SK-MEL-5 (cell line): ENCODE measurements at regions not wholly inside any gene's neighbourhood (a gene's known extent, or its start where the extent isn't known, plus 50 kb on each side); places are given as distances from the start of the nearest gene placed in this dataset.
A peak's percentile ranks its signal among the peaks of the same experiment; 100 is the strongest.

ENCODE experiments used
- DNase-seq: peaks from one replicate; pipeline ENCODE4 v3.0.0-alpha.2; 2016; ENCODE audit warnings: low read depth, low spot score
- in situ Hi-C: cut with HindIII; loops from 2 replicates; pipeline ENCODE4 v1.10.0; 2016; ENCODE audit warnings: low sequenced_read_pairs, high pct_unique_total_duplicates, low pct_unique_long_range_greater_than_20kb

DNA sequence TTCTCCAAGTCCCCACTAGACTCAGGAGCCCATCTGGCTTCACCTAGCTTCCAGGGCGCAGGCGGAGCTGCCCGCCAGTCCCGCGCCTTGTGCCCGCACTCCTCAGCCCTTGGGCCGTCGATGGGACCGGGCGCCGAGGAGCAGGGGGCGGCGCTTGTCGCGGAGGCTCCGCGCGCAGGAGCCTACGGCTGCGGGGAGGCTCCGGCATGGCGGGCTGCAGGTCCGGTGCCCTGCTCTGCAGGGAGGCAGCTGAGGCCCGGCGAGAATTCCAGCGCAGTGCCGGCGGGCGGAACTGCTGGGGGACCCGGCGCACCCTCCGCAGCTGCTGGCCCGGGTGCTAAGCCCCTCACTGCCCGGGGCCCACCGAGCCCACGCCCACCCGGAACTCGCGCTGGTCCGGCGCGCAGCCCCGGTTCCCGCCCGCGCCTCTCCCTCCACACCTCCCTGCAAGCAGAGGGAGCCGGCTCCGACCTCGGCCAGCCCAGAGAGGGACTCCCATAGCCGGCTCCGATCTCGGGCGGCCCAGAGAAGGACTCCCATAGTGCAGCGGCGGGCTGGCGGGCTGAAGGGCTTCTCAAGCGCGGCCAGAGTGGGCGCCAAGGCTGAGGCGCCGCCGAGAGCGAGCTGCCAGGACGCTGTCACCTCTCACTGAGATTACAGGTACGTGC is 78.1 kb upstream of the PJA2 start:
- in situ Hi-C loops = no loop called here
- no peak for DNase-seq

DNA sequence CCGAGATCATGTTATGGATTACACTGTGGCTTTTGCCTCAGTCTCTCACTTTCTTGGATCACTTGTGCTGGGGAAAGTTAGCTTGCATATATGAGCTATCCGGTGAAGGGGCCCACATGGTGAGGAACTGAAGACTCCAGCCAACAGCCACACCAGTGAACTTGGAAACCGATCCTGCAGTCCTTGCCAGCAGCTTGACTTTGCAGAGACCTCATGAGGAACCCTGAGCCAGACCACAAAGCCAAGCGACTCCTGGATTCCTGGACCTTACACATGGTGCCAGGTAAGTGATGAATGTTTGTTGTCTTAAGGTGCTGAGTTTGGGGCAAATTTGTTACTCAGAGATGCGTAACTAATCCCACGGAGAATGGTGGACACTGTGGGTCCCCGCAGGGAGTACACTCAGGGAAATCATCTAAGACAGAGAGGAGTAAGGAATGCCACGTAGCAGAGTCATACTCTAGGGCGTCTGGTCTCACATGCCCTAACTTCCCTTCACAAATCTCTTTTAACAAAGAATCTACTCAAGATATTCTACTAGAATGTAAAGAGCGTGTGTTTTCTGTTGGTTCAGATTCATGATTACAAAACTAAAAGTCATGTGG is 76.5 kb upstream of the PJA2 start:
- DNase-seq = peak; percentile 15
- in situ Hi-C loops = no loop called here

DNA sequence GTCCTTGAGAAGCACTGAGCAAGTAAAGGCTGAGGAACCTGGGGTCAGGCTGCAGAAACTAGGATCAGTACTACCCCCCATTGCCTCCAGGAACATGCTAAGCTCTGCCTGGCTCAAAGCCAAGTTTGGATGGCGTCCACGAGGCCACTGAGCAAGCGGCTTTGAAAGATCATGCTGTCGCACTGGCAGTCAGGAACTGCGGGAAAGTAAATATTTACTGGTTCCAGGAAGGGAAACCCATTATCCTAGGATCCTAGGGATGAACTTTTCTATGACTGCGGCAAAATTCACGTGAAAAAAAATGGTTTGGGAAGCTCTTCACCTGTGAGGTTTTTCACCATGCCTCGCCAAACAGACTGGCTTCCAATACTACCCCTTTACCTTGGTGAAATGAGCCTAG is 75.3 kb upstream of the PJA2 start:
- in situ Hi-C loops = no loop called here
- DNase-seq = no peak

DNA sequence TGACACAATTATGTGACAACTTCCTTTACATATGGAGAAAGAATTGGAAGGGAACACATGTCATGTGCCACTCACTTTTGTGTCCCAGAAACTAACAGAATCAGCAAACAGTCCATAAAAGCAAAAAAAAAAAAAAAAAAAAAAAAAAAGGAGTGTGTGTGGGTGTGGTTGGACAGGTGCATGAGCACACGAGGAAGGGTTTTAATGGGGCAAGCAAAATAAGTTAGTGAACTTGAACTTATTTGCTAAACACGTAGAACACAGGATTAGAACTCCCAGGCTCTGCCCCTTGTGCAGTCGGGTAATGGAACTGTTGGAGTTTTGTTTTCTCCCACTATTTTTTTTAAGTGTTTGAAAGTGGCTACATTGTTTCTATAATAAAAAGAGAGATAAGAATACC is 74.8 kb upstream of the PJA2 start:
- in situ Hi-C loops = no loop called here
- no peak for DNase-seq

DNA sequence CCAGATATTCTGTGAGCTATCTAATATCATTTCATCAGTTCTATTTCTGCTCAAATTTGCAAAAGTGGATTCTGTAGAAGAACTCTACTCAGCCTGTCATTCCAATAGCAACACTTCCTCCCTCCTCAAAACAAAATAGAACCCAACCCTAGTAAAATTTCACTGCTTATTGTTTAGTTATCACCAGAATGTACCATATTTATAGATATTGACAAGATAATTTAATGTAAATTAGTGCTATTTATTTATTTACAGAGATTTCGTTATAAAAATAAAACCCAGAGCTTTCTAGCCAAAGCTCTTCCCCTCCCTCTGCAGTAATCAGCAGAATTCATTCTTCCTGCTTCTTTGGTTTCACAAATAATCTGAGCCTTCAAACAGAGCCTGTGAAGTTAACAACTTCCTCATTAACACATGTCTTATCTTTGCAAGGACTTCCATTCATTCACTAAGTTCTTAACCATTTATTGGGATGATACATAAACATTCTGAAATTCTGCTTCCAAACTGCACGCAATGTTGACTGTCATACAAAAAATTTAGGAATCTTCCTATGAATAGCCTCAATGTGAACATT is 73.7 kb upstream of the PJA2 start:
- DNase-seq = no peak
- in situ Hi-C loops = no loop called here

DNA sequence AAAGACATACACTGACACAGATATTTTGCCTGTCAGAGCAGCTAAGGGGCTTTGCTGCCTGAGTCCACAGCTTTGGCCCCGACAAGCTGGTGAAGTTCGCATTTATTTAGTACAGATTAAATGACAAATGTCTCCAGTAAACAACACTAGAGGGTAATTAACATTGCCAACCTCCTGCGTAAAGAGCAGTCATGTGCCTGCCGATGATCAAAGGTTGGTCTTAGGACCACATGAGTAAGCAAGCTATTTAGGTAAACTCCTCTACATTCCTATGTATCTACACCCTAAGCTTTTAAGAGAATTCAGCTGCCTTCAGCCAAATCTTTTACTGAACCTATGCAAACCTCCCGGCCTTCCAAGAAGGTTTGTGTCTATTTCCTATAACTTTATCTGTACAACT is 73.0 kb upstream of the PJA2 start:
- in situ Hi-C loops = no loop called here
- DNase-seq = no peak

DNA sequence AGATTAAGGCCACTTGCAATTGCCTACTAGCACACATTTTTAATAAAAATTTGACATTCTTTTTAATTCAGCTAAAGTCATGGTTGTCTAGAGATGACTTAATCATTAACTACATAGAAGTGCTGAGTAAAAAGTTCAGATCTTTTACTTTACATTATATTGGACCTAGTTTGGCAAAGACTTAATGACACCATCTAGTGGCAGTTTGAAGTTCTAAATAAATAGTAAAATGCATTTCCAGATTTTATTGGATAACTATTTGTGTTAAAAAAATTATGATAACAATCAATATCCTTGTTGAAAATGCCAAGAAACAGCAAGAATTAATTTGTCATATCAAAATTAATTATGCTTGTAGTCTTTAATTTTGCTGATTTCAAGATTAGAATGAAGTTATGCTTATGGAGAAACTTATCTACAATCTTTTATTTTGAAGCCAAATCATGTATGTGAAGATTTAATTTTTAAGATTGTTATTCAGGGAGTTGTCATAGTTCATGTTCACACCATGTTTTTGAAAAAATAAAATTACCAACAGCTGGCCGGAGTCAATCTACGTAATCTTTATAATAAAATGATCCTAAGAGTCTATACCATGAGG is 69.6 kb upstream of the PJA2 start:
- DNase-seq = peak; percentile 47

DNA sequence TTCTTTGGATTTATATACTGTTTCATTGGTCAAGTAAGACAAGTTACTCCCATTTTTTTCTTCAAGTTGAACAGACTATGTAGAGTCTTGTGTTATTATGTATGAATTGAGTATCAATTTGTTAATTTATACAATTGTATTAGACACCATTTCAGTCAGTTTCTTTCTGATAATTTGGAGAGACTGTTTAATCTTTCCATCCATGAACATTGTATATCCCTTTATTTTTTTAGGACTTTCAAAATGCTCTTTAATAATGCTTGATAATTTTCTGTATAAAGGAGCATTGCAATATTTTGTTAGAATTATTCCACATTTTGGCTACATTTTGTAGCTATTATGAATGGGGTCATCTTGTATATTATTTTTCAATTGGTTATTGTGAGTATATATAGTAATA is 69.1 kb upstream of the PJA2 start:
- DNase-seq = no peak
- in situ Hi-C loops = no loop called here

More for the DNA sequence above, 69.6 kb upstream of the PJA2 start:
- in situ Hi-C loops = no loop called here

DNA sequence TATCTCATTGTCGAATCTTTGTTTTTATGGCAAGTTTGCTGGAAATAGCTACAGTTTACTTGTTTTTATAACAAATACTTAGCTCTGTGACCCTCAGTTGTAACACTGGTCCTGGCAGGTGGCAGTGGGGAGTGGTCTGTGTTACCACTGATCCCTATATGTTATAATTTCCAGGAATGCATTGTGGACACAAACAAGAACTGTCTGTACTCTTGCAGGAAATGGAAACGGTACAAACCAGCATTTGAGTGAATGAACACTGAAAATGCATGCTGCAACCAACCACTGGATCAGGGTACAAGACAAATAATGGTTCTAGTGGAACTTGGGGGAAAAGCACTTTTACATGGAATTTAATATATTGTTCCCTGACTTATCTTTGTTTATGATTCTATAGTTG is 66.5 kb upstream of the PJA2 start:
- in situ Hi-C loops = no loop called here

DNA sequence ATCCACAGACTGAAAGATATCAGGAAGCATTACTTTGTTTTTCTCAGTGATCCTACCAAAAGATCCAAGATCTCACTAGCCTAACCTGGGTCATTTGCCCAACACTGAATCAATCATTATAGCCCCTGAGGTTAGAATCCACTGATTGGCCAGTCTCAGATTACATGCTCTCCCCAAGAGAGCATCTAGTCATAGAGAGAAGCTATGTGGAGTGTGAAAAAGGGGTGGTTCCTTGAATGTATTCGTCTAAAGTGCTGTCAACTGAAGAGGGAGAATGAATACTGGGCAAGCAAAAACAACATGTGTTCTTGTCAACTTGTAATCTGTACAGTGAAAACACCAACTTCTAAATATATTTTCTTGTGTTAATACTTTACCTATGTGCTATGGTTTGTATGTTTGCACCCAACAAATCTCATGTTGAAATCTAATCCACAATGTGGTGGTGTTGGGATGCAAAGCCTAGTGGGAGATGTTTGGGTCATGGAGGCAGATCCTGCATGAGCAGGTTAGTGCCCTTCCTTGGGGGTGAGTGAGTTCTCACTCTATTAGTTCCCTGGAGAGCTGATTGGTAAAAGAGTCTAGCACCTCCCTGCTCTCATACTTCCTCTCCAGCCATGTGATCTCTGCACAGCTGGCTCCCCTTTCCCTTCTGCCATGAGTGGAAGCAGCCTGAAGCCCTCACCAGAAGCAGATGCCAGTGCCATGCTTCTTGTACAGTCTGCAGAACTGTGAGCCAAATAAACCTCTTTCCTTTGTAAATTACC is 60.3 kb upstream of the PJA2 start:
- in situ Hi-C loops = no loop called here
- no peak for DNase-seq

More for the DNA sequence above, 66.5 kb upstream of the PJA2 start:
- no peak for DNase-seq

DNA sequence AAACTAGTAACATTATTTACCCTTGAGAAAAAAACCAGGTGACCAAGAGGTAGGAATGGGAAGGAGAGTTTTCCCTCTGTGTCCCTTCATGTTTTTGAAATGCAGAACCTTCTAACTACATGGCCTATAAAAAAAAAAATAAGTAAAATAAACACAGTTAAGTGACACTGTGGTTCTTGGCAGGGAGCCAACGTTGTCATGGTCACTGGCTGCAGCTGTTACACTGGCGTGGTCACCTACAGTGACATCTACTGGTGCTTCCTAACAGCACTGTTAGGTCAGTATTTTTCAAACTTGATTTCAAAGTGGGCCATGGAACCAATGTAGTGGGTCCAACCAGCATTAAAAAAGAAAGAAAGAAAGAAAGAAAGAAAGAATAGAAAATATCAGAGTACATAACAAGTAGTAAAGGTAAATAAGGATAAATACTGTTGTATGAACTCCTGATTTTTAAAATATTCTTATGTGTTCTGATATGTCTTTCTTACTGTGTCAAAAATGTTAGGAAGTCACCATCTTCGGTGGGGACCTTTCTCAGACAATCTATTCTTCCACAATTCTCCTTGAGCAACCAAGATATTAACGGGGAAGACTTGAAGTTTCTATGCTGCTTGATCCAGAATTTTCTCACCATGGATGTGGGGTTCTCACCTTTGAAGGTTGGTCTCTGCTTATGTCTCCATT is 59.1 kb upstream of the PJA2 start:
- in situ Hi-C loops = no loop called here
- peak; percentile 86 for DNase-seq

DNA sequence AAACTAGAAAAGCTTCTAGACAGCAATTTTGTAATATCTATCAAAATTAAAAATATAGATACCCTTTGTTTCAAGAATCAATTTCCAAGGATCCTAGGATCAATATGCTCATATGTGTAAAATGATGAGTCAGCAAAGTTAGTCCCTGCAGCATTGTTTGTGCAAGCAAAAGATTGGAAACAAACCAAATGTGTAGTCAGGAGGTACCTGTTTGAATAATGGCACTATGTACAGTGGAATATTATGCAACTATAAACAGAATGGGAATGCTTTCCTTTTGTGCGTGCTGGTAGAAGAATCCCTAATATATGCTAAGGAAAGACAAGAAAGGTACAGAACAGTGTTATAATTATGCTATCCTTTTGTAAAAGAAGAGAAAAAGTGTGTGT is 58.5 kb upstream of the PJA2 start:
- in situ Hi-C loops = no loop called here
- no peak for DNase-seq

DNA sequence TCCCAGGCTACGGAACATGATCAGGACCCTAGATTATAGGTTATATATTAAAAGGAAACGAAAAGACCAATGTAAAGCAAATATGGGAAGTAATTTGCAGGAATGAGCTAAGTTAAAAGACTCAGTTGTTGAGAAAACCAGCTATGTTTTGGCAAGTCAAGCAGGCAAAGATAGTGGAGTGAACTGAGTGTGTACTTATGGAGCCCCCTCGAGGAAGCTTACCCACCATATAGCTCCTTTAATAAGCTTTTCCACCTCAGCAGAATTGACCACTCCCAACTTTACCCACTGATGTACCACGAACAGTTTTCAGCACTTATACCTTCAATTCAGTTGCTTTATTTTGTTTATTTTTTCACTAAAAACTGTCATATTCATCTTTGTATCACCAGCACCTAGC is 57.3 kb upstream of the PJA2 start:
- in situ Hi-C loops = no loop called here
- DNase-seq = peak; percentile 19
